GM12878 (cell line): ENCODE measurements at regions not wholly inside any gene's neighbourhood (a gene's known extent, or its start where the extent isn't known, plus 50 kb on each side); places are given as distances from the start of the nearest gene placed in this dataset.

Experiments used
- E2F8 ChIP-seq: fragments of 450-650 bp; IDR thresholded peaks from 2 replicates; pipeline ENCODE4 v1.6.1; 2018; ENCODE audit warnings: mild to moderate bottlenecking, low read depth, moderate library complexity; ENCODE audit not compliant: partially characterized antibody
- ETV6 ChIP-seq, 2 experiments: fragments of 450-650 bp in 1 of 2; IDR thresholded peaks in 1 of 2; conservative IDR thresholded peaks in 1 of 2; 2 replicates each; pipeline ENCODE4 v1.6.1; 2014; ENCODE audit warnings: antibody characterized with exemption in 1 of 2, borderline replicate concordance in 1 of 2, low read depth in 1 of 2, mild to moderate bottlenecking in 1 of 2, moderate library complexity in 1 of 2
- GABPA ChIP-seq: IDR thresholded peaks from 2 replicates; pipeline ENCODE4 v1.6.1; 2014; ENCODE audit warnings: antibody characterized with exemption, low read depth, mild to moderate bottlenecking, inconsistent platforms
- HCFC1 ChIP-seq: fragments of 150-350 bp; IDR thresholded peaks from 2 replicates; pipeline ENCODE4 v1.6.1; 2014; ENCODE audit warnings: low read length
- IRF4 ChIP-seq: IDR thresholded peaks from 2 replicates; pipeline ENCODE4 v1.6.1; 2011; ENCODE audit warnings: low read depth, low read length
- JUNB ChIP-seq: IDR thresholded peaks from 2 replicates; pipeline ENCODE4 v1.6.1; 2016; ENCODE audit warnings: antibody characterized with exemption, mild to moderate bottlenecking
- KAT2A ChIP-seq: conservative IDR thresholded peaks from 2 replicates; pipeline ENCODE4 v1.6.1; 2011; ENCODE audit warnings: low read depth, low read length; ENCODE audit not compliant: control insufficient read depth
- MEF2B ChIP-seq: fragments of 450-650 bp; IDR thresholded peaks from 2 replicates; pipeline ENCODE4 v1.6.1; 2018; ENCODE audit warnings: mild to moderate bottlenecking, moderate library complexity; ENCODE audit not compliant: partially characterized antibody, poor library complexity, severe bottlenecking
- MLLT1 ChIP-seq: fragments of 450-650 bp; IDR thresholded peaks from 2 replicates; pipeline ENCODE4 v1.6.1; 2016; ENCODE audit warnings: mild to moderate bottlenecking
- SIN3A ChIP-seq: IDR thresholded peaks from 2 replicates; pipeline ENCODE4 v1.6.1; 2012; ENCODE audit warnings: low read depth, low read length, improper control_type of control experiment
- SMC3 ChIP-seq: IDR thresholded peaks from 2 replicates; pipeline ENCODE4 v1.6.1; 2011; ENCODE audit warnings: low read length, improper control_type of control experiment, borderline replicate concordance
- SP1 ChIP-seq: IDR thresholded peaks from one replicate; pipeline ENCODE4 v1.6.1; 2011; ENCODE audit warnings: low read depth, low read length

GRCh38 chr1:234756066-234756774 is 146.2 kb upstream of the IRF2BP2 start (continued):
- TF ChIP-seq E2F8 (no peak), ETV6 (conservative IDR thresholded peaks at IDR 0.05 in 1 of 2, IDR thresholded peaks at IDR 0.05 in 1 of 2; ENCODE audit: borderline replicate concordance in 1 of 2, low read depth in 1 of 2) (no peak), KAT2A (no peak), MEF2B (no peak), HCFC1 (no peak), JUNB (no peak), SIN3A (no peak), MLLT1 (no peak), GABPA (no peak), IRF4 (no peak), SMC3 (no peak), SP1 (no peak)
